Aorta (tissue), 5 donors: ENCODE measurements at regions not wholly inside any gene's neighbourhood (a gene's known extent, or its start where the extent isn't known, plus 50 kb on each side); places are given as distances from the start of the nearest gene placed in this dataset.
A peak's percentile ranks its signal among the peaks of the same experiment; 100 is the strongest.

ENCODE experiments used
- ATAC-seq: fragments of 200-7000 bp; cut with Tn5 transposase; one replicate; pipeline ENCODE4 v1.9.1; 2022; ENCODE audit warnings: moderate library complexity; ENCODE audit not compliant: low FRiP score
- DNase-seq, 2 donors: peaks; one replicate each; pipeline ENCODE4 v3.0.0-alpha.2; 2020
- H3K27ac ChIP-seq, 2 donors: one replicate each; pipeline ENCODE4 v1.5.1; 2013; ENCODE audit warnings: low read length in 2 of 2, mild to moderate bottlenecking in 2 of 2, moderate library complexity in 2 of 2, control low read depth in 1 of 2, inconsistent platforms in 1 of 2, low read depth in 1 of 2
- H3K27me3 ChIP-seq, 2 donors: one replicate each; pipeline ENCODE4 v1.6.1; 2013; ENCODE audit warnings: control low read depth in 1 of 2, low read length in 1 of 2, mild to moderate bottlenecking in 1 of 2, moderate library complexity in 1 of 2; ENCODE audit not compliant: insufficient read depth in 2 of 2, control insufficient read depth in 1 of 2
- H3K36me3 ChIP-seq, 2 donors: one replicate each; pipeline ENCODE4 v1.6.1; 2013; ENCODE audit warnings: control low read depth in 1 of 2, low read length in 1 of 2, mild to moderate bottlenecking in 1 of 2; ENCODE audit not compliant: insufficient read depth in 2 of 2, control insufficient read depth in 1 of 2
- H3K4me1 ChIP-seq, 2 donors: one replicate each; pipeline ENCODE4 v1.6.1; 2013; ENCODE audit warnings: low read length in 2 of 2, control low read depth in 1 of 2, mild to moderate bottlenecking in 1 of 2, moderate library complexity in 1 of 2; ENCODE audit not compliant: insufficient read depth in 2 of 2, control insufficient read depth in 1 of 2
- H3K4me3 ChIP-seq, 2 donors: one replicate each; pipeline ENCODE4 v1.5.1; 2013; ENCODE audit warnings: low read length in 2 of 2, control low read depth in 1 of 2, mild to moderate bottlenecking in 1 of 2
- H3K9me3 ChIP-seq: one replicate; pipeline ENCODE4 v1.6.1; 2013; ENCODE audit warnings: mild to moderate bottlenecking, low read length; ENCODE audit not compliant: control insufficient read depth
- WGBS, 2 donors: extraction: QIAGEN DNeasy Blood & Tissue Kit; methylation state at CpG; one replicate each; pipeline ENCODE4 v1.1.7; 2013; 5-methylcytosine and 5-hydroxymethylcytosine counted together
- intact Hi-C, 2 donors: fragments of 100-400 bp; cut with DNase I; formaldehyde crosslinking; loops; one replicate each; pipeline versions ENCODE4 v1.14.2 to v1.15.0; 2022
- donor health status: healthy with polysubstance abuse.
- donor health status: Bipolar disorder and iron deficiency.
- donor health status: DM: no; HTN: no; CAD: no.
- donor health status: DM: no; HTN: no; CAD: no.
- donor health status: DM: yes; HTN: yes; CAD: no.

DNA sequence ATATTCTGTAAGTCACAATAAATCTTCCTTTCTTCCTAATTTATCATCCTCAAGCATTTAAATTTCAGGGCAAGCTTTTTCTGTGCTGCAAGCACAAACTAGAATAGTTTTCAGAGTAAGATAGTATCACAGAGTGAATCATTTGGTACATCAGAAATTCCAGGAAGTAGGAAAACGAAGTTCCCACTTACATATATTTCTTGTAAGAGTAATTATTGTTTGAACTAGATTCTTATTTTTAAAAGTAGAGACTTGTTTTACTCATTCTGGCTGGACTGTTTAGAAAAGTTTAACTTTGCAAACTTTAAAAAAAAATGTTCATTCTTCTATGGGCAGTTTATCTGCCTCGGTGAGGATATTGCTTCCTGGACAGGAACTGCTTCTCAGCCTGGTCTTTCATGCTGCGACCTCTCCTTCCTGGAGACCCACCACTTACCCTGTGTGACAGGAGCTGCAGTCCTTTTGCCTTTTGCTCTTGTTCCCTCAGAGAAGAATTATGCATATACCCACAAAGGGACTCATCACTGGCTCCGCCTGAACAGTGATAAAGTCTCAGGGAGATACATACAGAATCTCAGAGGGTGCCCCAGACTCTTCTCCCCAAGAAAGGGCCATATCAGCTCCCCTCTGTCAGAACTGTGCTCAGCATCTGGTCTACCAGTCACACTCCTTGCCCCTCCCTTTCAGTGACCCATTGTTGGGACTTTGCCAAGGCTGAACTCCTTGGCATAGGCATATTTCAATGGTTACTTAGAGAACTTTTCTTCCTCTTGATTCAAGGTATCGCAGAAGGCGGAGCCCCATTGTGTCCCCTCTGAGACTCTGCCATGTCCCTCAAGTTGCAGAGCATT lies 102.7 kb upstream of the CD55 start:
- no peak overlapping the region for H3K4me3 ChIP-seq
- ATAC-seq (peak; percentile 57), DNase-seq (no peak)
- H3K27ac ChIP-seq, result no peak overlapping the region
- no peaks in the 10 kb centered on the region for H3K9me3 ChIP-seq
- no peaks in the 10 kb centered on the region for H3K27me3 ChIP-seq
- intact Hi-C loops, result no loop called here
- no peaks in the 10 kb centered on the region for H3K36me3 ChIP-seq
- 32 to 35% methylated on average over 6 of the region's 6 CpGs for WGBS, 2 donors
- H3K4me1 ChIP-seq, result peaks cover 0 to 4% of the 10 kb centered on the region in 2 donors

DNA sequence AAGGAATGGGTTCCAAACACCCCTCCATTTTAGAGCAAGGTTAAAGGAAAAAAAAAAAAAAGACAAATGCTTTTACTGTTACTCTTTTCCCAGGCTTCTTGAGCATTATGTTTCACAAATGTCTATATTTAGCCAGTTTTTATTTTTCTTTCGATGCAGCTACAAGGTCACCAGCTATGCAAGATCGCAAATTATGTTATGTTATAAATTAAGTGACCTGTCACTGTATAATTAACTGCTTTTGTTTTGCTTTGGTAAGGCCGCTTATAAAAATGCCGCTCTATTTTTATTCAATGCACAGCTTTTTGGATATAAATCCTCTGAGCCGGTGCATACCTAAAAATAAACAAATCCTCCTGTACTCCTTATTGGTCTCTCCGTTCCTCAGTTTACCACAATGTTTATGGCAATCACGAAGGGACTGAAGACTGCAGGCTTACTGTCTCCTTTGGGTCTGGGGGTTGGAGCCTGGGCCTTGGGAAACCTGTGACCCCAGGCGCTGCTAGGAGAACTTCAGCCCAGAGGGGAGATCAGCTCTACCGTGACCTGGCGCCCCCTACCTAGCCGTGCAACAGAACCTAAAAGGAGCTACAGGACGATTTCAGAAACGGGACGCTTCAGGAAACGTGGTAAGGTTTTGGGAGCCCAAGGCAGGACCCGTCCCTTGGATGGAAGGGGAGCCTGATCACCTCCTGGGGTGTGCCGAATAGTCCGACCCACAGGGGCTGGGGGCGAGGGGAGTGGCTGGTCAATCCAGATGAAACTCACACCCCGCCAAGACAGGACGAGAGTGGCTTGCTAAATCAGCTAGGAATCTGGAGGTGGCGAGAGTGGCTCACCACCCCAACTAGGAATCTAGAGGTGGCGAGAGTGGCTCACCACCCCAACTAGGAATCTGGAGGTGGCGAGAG lies 101.2 kb upstream of the CD55 start:
- DNase-seq, result no peak
- Histone ChIP-seq H3K27me3 (no peaks in the 10 kb centered on the region), H3K4me1 (peaks cover 0 to 4% of the 10 kb centered on the region in 2 donors), H3K9me3 (no peaks in the 10 kb centered on the region), H3K4me3 (no peak overlapping the region), H3K36me3 (no peaks in the 10 kb centered on the region), H3K27ac (no peak overlapping the region)
- ATAC-seq, result no peak
- intact Hi-C loops, result no loop called here
- WGBS, 2 donors, result 66 to 68% methylated on average over 24 of the region's 24 CpGs

DNA sequence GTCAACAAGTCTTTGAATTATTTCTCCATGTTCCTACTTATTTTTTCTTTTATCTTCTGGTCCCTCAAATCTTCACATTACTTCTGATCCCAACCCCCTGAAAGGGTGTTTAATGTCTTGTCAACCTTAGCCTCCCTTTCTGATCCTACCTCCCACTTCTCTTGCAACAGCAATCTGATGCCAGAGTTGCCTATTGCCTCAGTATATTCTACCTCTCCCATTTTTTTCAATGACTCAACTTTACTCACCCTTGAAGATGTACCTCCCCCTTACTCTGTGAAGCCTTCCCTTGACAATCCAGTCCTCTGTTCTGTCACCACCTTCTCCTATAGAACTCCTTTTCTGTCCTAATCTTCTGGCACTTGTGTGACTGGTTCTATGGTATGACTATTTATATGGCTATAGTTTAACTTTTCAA lies 99.5 kb upstream of the CD55 start:
- ATAC-seq (no peak), DNase-seq (no peak)
- intact Hi-C loops, result no loop called here
- Histone ChIP-seq H3K36me3 (no peaks in the 10 kb centered on the region), H3K27me3 (no peaks in the 10 kb centered on the region), H3K4me1 (peaks cover 0 to 4% of the 10 kb centered on the region in 2 donors), H3K9me3 (no peaks in the 10 kb centered on the region), H3K27ac (no peak overlapping the region), H3K4me3 (no peak overlapping the region)

DNA sequence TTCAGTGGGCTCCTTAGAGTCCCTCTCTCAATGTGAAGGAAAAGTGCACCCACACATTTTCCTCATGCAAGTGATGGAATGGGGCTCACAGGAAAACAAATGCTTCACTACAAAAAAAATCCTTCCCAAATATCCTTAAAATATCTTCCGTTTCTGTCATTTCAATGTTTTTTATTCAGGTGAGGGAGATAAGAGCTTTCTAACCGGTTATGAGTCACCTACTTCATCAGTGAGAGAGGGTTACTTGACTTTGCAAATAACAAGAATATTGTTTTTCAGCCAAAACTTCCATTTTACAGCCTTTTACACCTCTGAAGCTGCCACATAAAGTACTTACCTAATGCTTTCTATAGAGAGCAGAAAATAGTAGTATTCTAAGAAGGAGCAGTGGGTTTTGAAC lies 98.3 kb upstream of the CD55 start:
- H3K27ac ChIP-seq, result no peak overlapping the region
- intact Hi-C loops, result no loop called here
- H3K27me3 ChIP-seq, result no peaks in the 10 kb centered on the region
- 34 to 47% methylated on average over 2 of the region's 2 CpGs for WGBS, 2 donors
- DNase-seq (no peak), ATAC-seq (no peak)
- peaks cover 0 to 4% of the 10 kb centered on the region in 2 donors for H3K4me1 ChIP-seq
- H3K4me3 ChIP-seq, result no peak overlapping the region
- no peaks in the 10 kb centered on the region for H3K9me3 ChIP-seq
- no peaks in the 10 kb centered on the region for H3K36me3 ChIP-seq

DNA sequence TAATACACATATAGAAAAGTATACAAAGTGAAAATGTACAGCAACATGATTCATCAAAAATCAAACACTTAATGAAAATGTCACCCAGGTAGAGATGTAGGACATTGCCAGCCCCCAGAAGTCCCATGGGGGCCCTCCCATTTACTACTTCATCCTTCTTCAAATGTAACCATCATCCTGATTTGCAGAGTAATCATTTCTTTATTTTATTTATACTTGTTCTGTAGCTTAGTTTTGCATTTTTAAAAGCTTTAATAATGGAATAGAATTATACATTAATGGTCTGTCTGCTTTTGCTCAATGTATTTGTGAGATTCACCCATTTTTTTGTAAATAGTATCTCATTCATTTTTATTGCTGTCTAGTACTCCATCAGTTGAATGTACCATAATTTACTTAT lies 96.8 kb upstream of the CD55 start:
- intact Hi-C loops, result no loop called here
- no peak for ATAC-seq

DNA sequence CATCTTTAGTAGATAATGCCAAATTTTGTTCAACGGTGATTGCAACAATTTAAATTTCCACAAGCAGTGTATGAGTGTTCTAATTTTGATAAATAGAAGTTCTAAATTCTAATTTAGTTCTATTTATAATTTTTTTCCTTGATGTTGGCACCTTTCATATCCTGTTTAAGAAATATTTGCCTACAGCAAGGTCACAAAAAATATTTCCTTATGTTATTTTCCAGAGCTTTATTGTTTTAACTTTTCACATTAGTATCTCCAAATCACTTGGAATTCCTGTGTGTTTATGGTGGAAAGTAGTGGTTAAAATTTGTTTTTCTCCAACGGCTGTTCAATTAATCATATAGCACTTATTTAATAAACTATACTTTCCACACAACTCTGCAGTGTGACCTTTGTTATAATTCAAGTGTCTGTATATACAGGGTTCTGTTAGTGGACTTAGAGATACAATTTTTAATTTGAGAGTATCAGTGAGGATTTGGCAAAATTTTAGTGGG lies 94.3 kb upstream of the CD55 start:
- Histone ChIP-seq H3K27me3 (no peaks in the 10 kb centered on the region), H3K4me1 (no peaks in the 10 kb centered on the region), H3K4me3 (no peak overlapping the region), H3K9me3 (no peaks in the 10 kb centered on the region), H3K36me3 (no peaks in the 10 kb centered on the region), H3K27ac (no peak overlapping the region)
- 12% methylated on average over 2 of the region's 2 CpGs for WGBS, 2 donors
- intact Hi-C loops, result no loop called here
- DNase-seq (no peak), ATAC-seq (no peak)

More for the DNA sequence above, 96.8 kb upstream of the CD55 start:
- DNase-seq, result no peak
- H3K4me1 ChIP-seq, result no peaks in the 10 kb centered on the region
- H3K27me3 ChIP-seq, result no peaks in the 10 kb centered on the region
- no peak overlapping the region for H3K4me3 ChIP-seq
- H3K9me3 ChIP-seq, result no peaks in the 10 kb centered on the region
- H3K27ac ChIP-seq, result no peak overlapping the region
- H3K36me3 ChIP-seq, result no peaks in the 10 kb centered on the region

DNA sequence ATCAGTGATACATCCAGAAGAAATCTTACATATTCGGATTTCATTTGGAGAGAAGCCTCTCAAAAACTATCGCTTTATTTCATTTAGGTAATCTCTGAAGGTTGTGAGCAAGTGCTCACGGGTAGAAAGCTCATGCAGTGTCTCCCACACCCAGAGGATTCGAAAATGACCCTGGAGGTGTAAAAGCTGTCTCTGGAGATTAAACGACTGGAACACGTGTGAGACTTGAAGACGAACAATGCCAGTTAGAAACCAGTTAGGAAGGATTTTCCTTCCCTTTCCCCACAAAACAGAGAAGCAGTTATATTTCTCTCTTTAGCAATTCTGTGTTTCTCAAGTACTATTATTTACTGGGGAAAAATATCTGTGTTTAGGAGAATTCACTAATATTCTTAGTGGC lies 92.5 kb upstream of the CD55 start:
- ATAC-seq (no peak), DNase-seq (no peak)
- H3K36me3 ChIP-seq, result no peaks in the 10 kb centered on the region
- H3K4me1 ChIP-seq, result no peaks in the 10 kb centered on the region
- intact Hi-C loops, result no loop called here
- H3K9me3 ChIP-seq, result no peaks in the 10 kb centered on the region
- no peak overlapping the region for H3K27ac ChIP-seq
- 91 to 94% methylated on average over 7 of the region's 7 CpGs for WGBS, 2 donors
- H3K4me3 ChIP-seq, result no peak overlapping the region
- H3K27me3 ChIP-seq, result no peaks in the 10 kb centered on the region

DNA sequence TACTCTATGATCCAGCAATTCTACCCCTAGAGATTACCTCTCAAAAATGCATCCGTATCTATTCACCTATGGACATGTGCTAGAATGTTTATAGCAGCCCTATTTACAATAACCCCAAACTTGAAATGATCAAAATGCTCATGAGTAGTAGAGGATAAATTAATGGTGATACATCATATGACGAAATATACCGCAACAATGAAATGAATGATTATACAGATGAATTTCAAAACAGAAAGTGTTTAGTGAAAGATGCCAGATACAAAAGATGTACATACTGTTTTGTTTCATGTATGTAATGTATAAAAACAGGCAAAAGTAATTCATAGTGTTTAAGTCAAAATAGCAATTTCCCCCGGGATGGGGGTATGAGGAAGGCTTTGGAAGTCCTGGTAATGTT lies 91.0 kb upstream of the CD55 start:
- Histone ChIP-seq H3K9me3 (no peaks in the 10 kb centered on the region), H3K27ac (no peak overlapping the region), H3K27me3 (no peaks in the 10 kb centered on the region), H3K4me3 (no peak overlapping the region), H3K36me3 (no peaks in the 10 kb centered on the region), H3K4me1 (no peaks in the 10 kb centered on the region)
- DNase-seq (no peak), ATAC-seq (no peak)
- WGBS, 2 donors, result 62 to 64% methylated on average over 4 of the region's 4 CpGs
- intact Hi-C loops, result no loop called here
